ENCODE measurements at regions not wholly inside any gene's neighbourhood (a gene's known extent, or its start where the extent isn't known, plus 50 kb on each side); places are given as distances from the start of the nearest gene placed in this dataset.

DNA sequence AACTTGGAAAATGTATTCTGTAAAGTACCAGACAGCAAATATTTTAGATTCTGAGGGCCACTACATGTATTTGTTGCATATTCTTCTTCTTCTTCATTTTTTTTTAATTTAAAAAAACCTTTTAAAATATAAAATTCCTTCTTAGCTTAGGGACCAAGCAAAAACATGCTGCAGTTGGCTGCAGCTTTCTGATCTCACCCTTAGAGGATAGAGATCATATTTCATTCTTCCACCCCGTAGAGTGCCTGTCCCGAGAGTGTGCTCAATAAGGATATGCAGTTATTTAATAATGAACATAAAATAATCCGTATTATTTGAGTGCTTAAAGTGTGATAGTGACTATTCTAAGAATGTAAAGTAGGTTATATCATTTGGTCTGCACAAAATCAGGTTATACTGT lies 204.2 kb upstream of the CD180 start:
- no peaks in the 10 kb centered on the region; the same call in 1 of the 2 replicates for H3K4me1 ChIP-seq (ENCODE audit: insufficient read depth, low read length)
- no CpG with 5 or more reads among the region's 3 CpGs for WGBS (ENCODE audit: extremely low coverage, insufficient read length, low lambda C conversion rate)
- Mint-ChIP-seq H3K27ac (no peak overlapping the region), H3K36me3 (ENCODE audit: insufficient read depth in 1 of 3, low read depth in 3 of 3) (peaks cover 2 to 10% (median 3%) of the 10 kb centered on the region in 3 experiments; a peak in 2 of 7 replicates), H3K4me1 (peaks cover 9 to 17% of the 10 kb centered on the region in 2 experiments), H3K27me3 (ENCODE audit: low read depth) (no peaks in the 10 kb centered on the region), H3K4me3 (no peak overlapping the region), H3K9me3 (peaks cover 0 to 3% of the 10 kb centered on the region in 2 experiments; a peak in 2 of 5 replicates)
- H3K4me2 ChIP-seq (ENCODE audit: insufficient read depth, insufficient read length, low read length): no peak overlapping the region
- no peaks in the 10 kb centered on the region for H3K79me1 ChIP-seq (ENCODE audit: insufficient read depth, low read depth, low read length, poor library complexity, severe bottlenecking)
- H3K27me3 ChIP-seq (ENCODE audit: insufficient read depth, low read length): no peaks in the 10 kb centered on the region
- H3K79me2 ChIP-seq (ENCODE audit: insufficient read depth, low read length): no peaks in the 10 kb centered on the region
- no peaks in the 10 kb centered on the region for H4K20me1 ChIP-seq (ENCODE audit: control insufficient read depth, insufficient read depth, insufficient read length)
- no peak overlapping the region for H2BK15ac ChIP-seq (ENCODE audit: low read depth, low read length)
- H3K27ac ChIP-seq (ENCODE audit: insufficient read length, low read depth, low read length): no peak overlapping the region
- H3K4ac ChIP-seq (ENCODE audit: low read depth, low read length): no peak overlapping the region
- H3K56ac ChIP-seq (ENCODE audit: insufficient read length, low read depth, low read length): no peak overlapping the region
- H3K23me2 ChIP-seq (ENCODE audit: insufficient read length, low read depth, low read length, poor library complexity, severe bottlenecking): no peaks in the 10 kb centered on the region
- H3K23ac ChIP-seq (ENCODE audit: insufficient read length, low read depth, low read length): no peak overlapping the region
- no peak overlapping the region for H4K91ac ChIP-seq (ENCODE audit: insufficient read length, low read depth, low read length)
- no peak overlapping the region for H3K14ac ChIP-seq (ENCODE audit: insufficient read depth, low read length)
- H4K8ac ChIP-seq (replicated peaks; ENCODE audit: insufficient read length, low read depth, low read length): no peak overlapping the region
- TF ChIP-seq, protein P1, sequence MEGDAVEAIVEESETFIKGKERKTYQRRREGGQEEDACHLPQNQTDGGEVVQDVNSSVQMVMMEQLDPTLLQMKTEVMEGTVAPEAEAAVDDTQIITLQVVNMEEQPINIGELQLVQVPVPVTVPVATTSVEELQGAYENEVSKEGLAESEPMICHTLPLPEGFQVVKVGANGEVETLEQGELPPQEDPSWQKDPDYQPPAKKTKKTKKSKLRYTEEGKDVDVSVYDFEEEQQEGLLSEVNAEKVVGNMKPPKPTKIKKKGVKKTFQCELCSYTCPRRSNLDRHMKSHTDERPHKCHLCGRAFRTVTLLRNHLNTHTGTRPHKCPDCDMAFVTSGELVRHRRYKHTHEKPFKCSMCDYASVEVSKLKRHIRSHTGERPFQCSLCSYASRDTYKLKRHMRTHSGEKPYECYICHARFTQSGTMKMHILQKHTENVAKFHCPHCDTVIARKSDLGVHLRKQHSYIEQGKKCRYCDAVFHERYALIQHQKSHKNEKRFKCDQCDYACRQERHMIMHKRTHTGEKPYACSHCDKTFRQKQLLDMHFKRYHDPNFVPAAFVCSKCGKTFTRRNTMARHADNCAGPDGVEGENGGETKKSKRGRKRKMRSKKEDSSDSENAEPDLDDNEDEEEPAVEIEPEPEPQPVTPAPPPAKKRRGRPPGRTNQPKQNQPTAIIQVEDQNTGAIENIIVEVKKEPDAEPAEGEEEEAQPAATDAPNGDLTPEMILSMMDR (conservative IDR thresholded peaks at IDR 0.05): no peak
- H2AK5ac ChIP-seq (ENCODE audit: insufficient read length, low read length): no peak overlapping the region
- H2BK5ac ChIP-seq (ENCODE audit: insufficient read length, low read length): no peak overlapping the region
- H2BK20ac ChIP-seq (ENCODE audit: low read depth, low read length, poor library complexity, severe bottlenecking): no peak overlapping the region
- DNase-seq: no peak
- H2BK120ac ChIP-seq (ENCODE audit: low read depth, low read length, poor library complexity, severe bottlenecking): no peak overlapping the region
- no peak overlapping the region for H3K9ac ChIP-seq (ENCODE audit: extremely low read depth, insufficient read length, low read length)
- H3T11ph ChIP-seq (ENCODE audit: low read length): no peak overlapping the region
- H4K5ac ChIP-seq (ENCODE audit: insufficient read length, low read depth, low read length): no peak overlapping the region
- H3K18ac ChIP-seq (ENCODE audit: insufficient read length, low read depth, low read length): no peak overlapping the region
- no peaks in the 10 kb centered on the region for H3K9me3 ChIP-seq (ENCODE audit: control insufficient read depth, low read depth, low read length)
- H2AFZ ChIP-seq (ENCODE audit: low read length): no peak overlapping the region
- H2BK12ac ChIP-seq (ENCODE audit: insufficient read length, low read depth, low read length): no peak overlapping the region
